ENCODE measurements at regions not wholly inside any gene's neighbourhood (a gene's known extent, or its start where the extent isn't known, plus 50 kb on each side); places are given as distances from the start of the nearest gene placed in this dataset.

DNA sequence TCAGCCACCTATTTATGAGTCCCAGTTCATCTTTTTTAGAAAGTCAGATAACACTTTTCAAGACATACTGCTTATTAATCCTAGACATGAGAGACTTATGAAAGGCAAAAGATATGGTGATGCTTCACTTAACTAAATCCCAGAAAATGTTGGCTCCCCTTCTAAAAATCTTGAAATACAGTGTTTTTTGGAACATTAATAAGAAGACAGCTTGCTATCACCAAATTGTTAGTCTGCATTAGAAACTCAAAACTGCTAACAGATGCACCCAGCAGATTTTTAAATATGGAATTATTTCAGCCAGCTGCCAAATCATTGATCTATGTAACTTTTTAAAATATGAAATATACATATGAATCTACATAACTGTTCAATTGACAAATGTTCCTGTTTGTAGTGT, 108.6 kb upstream of the TIAM2 start:
- TF ChIP-seq, protein P1, sequence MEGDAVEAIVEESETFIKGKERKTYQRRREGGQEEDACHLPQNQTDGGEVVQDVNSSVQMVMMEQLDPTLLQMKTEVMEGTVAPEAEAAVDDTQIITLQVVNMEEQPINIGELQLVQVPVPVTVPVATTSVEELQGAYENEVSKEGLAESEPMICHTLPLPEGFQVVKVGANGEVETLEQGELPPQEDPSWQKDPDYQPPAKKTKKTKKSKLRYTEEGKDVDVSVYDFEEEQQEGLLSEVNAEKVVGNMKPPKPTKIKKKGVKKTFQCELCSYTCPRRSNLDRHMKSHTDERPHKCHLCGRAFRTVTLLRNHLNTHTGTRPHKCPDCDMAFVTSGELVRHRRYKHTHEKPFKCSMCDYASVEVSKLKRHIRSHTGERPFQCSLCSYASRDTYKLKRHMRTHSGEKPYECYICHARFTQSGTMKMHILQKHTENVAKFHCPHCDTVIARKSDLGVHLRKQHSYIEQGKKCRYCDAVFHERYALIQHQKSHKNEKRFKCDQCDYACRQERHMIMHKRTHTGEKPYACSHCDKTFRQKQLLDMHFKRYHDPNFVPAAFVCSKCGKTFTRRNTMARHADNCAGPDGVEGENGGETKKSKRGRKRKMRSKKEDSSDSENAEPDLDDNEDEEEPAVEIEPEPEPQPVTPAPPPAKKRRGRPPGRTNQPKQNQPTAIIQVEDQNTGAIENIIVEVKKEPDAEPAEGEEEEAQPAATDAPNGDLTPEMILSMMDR (conservative IDR thresholded peaks at IDR 0.05; ENCODE audit: low read length): no peak
- TF ChIP-seq EZH2phosphoT487 (IDR thresholded peaks at IDR 0.05; ENCODE audit: borderline replicate concordance, low read depth, low read length): no peak

All from OCI-LY7 (cell line).